Ramos (cell line): ENCODE measurements at regions not wholly inside any gene's neighbourhood (a gene's known extent, or its start where the extent isn't known, plus 50 kb on each side); places are given as distances from the start of the nearest gene placed in this dataset.
"Not testable (repeated sequence)": the region's sequence is repeated elsewhere in the genome, so short reads cannot be mapped to it uniquely, and the experiment has no call there.

Experiments
- in situ Hi-C: fragments of 300-500 bp; cut with MboI; formaldehyde crosslinking; loops from one replicate; pipeline ENCODE4 v1.14.3; 2022; ENCODE audit warnings: low sequenced_read_pairs; ENCODE audit not compliant: unreplicated experiment

DNA sequence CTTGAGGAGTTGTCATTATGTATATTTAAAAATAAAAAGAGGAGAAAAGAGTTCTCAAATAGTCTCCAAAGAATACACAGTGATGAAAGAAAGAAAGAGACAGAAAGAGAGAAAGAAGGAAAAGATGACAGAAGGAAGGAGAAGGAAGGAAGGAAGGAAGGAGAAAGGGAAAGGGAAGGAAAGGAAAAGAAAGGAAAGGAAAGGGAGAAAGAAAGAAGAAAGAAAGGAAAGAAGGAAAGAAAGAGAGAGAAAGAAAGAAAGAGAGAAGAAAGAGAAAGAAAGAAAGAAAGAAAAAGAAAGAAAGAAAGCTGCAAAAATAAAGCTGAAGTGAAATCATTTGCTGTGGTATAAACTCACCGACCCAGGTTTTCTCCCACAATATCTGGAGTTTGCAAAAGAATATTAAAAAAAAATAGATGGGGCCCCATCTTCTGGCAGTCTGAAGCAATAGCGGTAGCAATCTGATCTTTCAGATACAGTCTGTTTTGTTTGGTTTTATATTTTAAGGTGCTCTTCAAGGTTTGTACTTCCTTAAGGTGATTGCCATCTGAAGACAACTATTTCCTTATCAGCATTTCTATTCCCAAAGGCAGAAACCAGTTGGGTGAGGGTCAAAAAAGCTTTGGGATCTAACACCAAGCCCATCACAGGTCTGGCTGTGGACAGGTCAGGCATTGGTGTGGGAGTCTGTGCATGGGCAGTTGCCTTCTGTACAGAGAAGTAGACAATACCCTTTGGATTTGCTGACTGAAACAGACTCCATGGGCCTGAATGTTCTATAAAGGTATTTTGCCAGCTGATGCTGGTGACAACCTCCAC lies 160.4 kb downstream of the CPEB2 start:
- in situ Hi-C loops: no loop called here

DNA sequence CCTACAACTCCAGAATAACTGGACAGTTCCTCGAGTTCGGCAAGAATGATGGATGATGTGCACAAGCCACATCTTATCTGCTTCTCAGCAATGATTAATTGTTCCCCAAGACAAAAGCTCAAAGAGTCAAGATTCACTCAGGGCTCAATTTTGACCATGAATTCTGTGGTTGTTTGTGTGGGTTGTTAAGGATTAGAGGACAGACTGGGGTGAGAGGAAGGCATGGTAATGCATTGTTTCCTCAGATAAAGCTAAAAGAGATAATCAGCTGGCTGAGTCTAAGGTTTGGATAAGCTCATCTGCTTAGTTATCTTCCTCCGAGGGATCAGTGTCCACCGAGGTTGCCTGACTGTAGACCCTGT lies 161.0 kb downstream of the CPEB2 start:
- in situ Hi-C loops: no loop called here

DNA sequence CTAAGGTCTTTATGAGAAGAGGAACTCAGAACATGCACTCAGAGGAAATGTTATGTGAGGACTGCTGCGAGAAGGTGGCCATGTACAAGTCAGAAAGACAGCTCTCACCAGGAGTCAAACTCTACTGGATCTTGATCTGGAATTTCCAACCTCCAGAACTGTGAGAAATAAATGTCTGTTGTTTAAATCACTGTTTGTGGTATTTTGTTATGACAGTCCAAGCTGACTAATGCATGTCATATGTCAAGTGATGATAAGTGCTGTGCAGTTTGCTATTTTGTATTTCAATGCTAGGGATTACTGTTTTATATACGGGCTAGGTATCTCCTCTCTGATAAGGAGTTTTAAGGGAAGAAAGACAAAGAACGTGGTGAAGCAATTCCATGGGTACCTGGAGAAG lies 162.3 kb downstream of the CPEB2 start:
- in situ Hi-C loops: no loop called here

- in situ Hi-C loops: no loop called here
These were observed 165.5 kb downstream of the CPEB2 start for GRCh38 chr4:15167743-15168142.

DNA sequence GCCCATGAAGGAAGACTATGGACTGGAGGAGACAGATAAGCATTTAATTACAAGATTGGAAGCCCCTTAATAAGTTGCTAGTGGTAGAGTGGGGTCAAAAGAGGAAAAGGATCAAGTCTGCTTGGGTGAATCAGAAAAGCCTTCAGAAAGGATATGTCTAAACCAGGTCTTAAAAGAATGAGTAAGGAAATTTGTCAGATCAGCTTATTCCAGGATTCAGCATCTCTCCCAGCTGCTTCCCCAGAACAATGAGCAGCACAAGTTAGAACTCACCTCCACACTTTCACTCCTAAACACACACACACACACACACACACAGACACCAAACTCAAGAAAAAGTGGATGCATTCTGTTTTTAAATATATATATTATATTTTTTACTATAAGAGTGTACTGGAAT lies 166.5 kb downstream of the CPEB2 start:
- in situ Hi-C loops: no loop called here

DNA sequence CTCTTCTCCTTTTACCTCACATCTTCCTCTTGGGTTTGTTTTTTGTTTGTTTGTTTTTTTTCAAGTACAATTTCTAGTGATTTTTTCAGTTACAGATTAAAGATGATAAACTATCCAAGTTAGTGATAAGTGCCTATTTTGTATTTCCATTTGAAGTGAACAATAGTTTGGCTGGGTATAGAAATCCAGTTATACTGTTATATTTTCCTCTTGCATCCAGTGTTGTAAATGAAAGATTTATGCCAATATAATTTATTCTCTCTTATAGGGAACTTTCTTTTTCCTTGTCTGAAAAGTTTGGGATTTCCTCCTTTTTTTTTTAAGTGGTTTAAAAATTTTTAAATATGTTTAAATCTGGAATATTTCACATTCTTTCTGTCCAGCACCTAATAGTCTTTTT lies 169.4 kb downstream of the CPEB2 start:
- in situ Hi-C loops: no loop called here

DNA sequence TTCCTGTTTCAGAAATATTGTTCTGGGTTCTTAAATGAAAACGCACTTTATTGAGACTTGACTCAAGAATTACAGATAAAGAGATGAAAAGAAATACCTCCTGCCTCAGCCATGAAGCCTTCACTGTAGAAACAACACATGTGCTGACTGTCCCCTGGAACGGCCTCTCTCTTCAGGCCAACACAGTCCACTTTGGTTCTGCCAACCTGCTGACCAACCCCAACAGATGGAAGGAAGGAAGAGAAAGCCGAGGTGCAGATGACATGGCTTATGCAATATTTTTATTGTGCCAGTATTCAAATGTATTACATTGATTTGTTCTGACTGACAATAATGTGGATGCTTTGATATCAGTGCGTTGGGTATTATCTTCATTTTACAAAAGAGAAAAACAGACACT lies 171.0 kb downstream of the CPEB2 start:
- in situ Hi-C loops: no loop called here

DNA sequence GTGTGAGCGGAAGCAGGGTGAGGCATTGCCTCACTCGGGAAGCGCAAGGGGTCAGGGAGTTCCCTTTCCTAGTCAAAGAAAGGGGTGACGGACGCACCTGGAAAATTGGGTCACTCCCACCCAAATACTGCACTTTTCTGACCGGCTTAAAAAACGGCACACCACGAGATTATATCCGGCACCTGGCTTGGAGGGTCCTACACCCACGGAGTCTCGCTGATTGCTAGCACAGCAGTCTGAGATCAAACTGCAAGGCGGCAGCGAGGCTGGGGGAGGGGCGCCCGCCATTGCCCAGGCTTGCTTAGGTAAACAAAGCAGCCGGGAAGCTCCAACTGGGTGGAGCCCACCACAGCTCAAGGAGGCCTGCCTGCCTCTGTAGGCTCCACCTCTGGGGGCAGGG lies 171.9 kb downstream of the CPEB2 start:
- in situ Hi-C loops: not testable (repeated sequence)

- in situ Hi-C loops: not testable (repeated sequence)
These were observed 177.6 kb downstream of the CPEB2 start for GRCh38 chr4:15179842-15180241.

DNA sequence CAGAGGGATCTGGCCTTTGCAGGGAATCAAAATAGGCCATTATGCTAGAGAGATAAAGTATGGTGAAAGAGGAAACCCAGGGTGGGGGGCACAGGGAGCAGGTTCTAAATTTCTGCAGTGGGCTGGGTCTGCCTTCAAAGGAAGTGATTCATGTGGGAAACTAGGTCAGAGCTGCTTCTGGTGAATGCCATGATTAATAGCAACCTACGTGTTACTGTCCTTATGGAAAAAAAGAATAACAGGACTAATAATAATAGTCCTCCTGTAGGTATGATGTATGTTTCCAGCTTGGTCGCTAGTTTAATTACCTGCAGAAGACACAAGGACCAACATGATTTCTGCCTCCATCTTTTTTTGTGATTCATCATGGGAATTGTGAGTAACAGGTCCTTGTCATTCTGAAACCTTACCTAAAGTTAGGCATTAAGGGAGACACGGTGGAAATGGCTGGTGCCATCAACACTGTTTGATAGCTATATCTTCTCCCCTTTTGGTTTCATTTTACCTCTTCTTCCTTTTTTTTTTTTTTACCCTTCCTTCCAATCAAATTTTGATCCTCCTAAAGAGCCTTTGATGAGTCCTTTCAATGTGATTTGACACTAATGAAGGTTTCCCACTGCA lies 180.4 kb downstream of the CPEB2 start:
- in situ Hi-C loops: no loop called here

DNA sequence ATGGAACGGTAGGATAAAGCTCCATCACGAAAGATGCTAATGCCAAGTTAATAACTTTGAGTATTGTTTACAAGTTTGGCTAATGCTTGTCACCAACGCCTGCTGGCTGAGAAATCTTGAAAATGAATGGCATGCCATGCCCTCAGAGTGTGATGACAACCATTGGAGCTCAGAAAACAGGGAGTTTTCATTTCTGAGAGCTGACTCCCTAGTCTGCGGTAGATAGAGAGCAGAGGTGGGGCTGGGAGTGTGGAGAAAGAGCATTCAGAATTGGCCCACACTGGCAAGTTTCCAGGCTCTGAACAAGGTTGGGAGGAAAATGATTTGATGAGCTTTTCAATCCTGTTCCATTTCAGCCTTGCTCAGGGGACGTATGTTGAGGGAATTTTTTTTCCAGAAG lies 183.9 kb downstream of the CPEB2 start:
- in situ Hi-C loops: no loop called here

DNA sequence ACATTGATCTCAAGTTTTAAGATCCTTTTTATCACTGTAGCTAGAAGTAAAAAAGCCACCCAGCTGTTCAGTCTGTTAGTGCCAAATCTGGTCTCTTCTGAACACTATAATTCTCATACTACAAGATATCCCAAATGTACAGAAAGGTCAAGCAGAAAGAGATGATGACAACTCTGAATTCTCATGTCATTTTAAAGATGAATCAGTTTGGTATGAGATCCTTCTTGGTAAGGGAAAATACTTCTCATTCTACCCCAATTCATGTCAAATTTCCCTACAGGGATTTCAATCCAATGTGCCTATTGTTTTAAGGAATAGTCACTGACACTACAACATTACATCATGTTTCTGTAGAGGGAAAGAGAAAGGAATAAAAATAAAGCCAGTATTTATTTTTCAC lies 184.5 kb downstream of the CPEB2 start:
- in situ Hi-C loops: no loop called here

GRCh38 chr4:15188605-15189539 lies 186.6 kb downstream of the CPEB2 start:
- in situ Hi-C loops: no loop called here

- in situ Hi-C loops: no loop called here
These were observed 192.2 kb downstream of the CPEB2 start for GRCh38 chr4:15194520-15194919.

- in situ Hi-C loops: no loop called here
These were observed 194.7 kb downstream of the CPEB2 start for GRCh38 chr4:15197005-15197404.

DNA sequence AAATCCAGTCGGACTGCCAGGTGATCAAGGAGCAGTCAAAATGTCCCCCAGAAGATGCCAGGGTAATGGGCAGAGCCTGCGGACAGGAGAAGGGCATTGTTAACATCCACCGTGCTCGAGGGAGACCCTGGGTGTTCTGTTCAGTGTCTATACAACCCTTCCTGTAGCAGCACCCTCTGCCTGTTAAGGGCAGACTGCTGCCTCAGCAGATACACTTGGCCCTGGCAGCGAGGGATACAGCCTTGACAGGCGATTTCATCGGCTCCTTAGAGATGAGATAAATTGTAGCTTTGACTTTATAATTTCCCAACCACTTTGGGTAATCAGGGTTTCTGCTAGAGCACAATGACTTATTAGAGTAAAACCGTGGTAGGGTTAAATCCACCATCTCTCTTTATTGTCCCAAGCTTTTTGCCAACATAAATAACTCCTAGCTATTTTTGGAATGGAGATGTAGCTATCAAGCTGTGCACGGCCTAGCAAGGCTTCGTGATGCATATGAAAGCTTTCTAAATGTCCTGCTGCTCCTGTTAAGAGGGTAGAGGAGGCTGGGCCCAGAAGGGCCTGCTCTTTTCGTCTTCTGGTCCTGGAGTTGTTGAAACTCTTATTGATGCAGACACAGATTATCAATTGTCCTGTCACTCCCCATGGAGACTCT lies 195.9 kb downstream of the CPEB2 start:
- in situ Hi-C loops: no loop called here

GRCh38 chr4:15201782-15202181 lies 199.5 kb downstream of the CPEB2 start:
- in situ Hi-C loops: no loop called here

GRCh38 chr4:15202481-15202880 lies 200.2 kb downstream of the CPEB2 start:
- in situ Hi-C loops: no loop called here

DNA sequence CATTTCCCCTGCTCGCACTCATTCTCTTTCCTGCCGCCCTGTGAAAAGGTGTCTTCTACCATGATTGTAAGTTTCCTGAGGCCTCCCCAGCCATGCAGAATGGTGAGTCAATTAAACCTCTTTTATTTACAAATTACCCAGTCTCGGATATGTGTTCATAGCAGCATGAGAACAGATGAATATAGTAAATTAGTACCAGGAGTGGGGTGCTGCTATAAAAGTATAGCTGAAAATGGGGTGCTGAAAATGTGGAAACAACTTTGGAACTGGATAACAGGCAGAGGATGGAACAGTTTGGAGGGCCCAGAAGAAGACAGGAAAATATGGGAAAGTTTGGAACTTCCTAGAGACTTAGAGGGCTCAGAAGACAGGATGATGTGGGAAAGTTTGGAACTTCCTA lies 204.2 kb downstream of the CPEB2 start:
- in situ Hi-C loops: not testable (repeated sequence)

- in situ Hi-C loops: no loop called here
These were observed 211.2 kb downstream of the CPEB2 start for GRCh38 chr4:15213302-15213970.
